C4-2B (cell line): ENCODE measurements at regions not wholly inside any gene's neighbourhood (a gene's known extent, or its start where the extent isn't known, plus 50 kb on each side); places are given as distances from the start of the nearest gene placed in this dataset.

Source experiments
- H3K27ac ChIP-seq: fragments of 450-650 bp; 2 replicates; pipeline ENCODE4 v1.5.1; 2017
- ZFX ChIP-seq: fragments of 450-650 bp; IDR thresholded peaks from 2 replicates; pipeline ENCODE4 v1.6.1; 2017
- TF ChIP-seq, protein P1 (sequence below): fragments of 450-650 bp; conservative IDR thresholded peaks from 2 replicates; pipeline ENCODE4 v1.5.1; 2017; ENCODE audit warnings: mild to moderate bottlenecking

DNA sequence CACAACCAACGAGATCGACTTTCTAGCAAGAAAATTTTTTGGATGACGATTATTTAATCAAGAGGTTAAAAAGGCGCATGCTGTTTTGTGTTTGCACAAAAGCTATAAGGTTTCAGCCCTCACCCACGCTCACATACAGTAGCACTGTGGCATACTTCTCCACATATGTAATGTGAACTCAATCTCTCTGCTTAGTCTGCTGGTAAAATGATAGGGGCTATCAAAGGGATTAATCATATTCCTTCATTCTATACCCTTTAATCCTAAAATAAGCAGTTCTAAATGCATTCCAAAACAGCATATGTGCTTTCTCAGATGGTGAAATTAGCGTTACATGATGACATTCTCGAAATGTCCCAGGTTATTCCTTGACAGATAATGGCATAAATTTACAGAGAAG lies 196.9 kb upstream of the PRICKLE2 start:
- TF ChIP-seq, protein P1, sequence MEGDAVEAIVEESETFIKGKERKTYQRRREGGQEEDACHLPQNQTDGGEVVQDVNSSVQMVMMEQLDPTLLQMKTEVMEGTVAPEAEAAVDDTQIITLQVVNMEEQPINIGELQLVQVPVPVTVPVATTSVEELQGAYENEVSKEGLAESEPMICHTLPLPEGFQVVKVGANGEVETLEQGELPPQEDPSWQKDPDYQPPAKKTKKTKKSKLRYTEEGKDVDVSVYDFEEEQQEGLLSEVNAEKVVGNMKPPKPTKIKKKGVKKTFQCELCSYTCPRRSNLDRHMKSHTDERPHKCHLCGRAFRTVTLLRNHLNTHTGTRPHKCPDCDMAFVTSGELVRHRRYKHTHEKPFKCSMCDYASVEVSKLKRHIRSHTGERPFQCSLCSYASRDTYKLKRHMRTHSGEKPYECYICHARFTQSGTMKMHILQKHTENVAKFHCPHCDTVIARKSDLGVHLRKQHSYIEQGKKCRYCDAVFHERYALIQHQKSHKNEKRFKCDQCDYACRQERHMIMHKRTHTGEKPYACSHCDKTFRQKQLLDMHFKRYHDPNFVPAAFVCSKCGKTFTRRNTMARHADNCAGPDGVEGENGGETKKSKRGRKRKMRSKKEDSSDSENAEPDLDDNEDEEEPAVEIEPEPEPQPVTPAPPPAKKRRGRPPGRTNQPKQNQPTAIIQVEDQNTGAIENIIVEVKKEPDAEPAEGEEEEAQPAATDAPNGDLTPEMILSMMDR = no peak
- no peak for TF ChIP-seq ZFX
- H3K27ac ChIP-seq = no peak overlapping the region

DNA sequence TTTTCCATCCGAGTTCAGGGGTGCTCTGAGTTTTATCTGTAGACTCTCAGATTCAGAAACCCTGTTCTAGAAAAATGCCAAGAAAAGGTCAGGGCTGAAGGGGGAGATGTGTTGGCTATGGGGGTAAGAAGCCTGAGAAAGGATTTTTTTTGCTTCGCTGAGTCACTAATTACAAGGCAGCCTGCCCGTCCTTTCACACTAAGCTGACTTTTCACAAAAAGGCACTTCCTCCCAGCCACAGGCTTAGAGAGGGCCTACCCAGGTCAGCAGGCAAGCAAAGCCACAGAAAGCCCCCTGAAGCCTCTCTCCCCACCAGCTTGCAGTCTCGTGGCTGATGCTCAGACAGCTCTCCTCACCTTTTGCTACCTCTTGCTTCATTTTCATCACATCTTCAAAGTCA lies 192.6 kb upstream of the PRICKLE2 start:
- no peak overlapping the region for H3K27ac ChIP-seq
- TF ChIP-seq, protein P1 = no peak
- no peak for TF ChIP-seq ZFX

DNA sequence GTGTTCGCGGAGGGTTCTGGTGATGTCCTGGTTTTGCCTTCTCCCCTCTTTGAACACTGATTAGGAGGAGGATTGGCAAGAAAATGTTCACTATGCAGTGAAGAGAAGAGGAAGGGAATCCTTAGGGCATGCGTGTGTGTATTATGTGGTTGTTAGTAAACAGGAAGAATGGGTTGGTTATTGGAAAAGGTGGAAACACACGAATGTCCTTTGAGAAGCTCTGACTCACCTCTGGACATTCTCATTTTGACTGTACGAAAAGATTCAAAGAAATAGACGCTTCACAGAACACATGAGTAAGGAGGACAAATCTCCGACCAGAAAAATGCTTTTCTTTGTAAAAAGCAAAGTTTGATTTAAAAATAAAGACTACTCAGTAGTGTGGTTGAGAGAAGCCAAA lies 188.8 kb upstream of the PRICKLE2 start:
- no peak overlapping the region for H3K27ac ChIP-seq
- no peak for TF ChIP-seq ZFX
- TF ChIP-seq, protein P1 = no peak

DNA sequence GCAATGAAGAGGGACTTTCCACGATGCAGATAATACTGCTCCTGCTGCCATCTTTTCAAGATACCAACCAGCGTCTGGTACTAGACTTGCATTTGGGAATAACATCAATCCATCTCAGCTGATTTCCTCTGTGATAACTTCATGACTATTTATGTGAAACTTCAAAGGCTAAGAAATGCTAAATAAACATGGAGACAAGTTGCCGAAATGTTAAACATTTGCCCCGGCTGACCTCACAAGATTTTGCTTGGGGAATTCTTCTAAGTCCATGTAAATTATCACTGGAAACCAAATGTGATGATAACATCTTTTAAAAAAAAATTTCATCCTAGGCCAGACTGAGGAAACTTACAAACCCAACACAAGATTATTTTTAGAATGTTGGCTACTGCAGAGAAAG lies 185.8 kb upstream of the PRICKLE2 start:
- H3K27ac ChIP-seq = no peak overlapping the region
- TF ChIP-seq, protein P1 = no peak
- TF ChIP-seq ZFX = no peak

DNA sequence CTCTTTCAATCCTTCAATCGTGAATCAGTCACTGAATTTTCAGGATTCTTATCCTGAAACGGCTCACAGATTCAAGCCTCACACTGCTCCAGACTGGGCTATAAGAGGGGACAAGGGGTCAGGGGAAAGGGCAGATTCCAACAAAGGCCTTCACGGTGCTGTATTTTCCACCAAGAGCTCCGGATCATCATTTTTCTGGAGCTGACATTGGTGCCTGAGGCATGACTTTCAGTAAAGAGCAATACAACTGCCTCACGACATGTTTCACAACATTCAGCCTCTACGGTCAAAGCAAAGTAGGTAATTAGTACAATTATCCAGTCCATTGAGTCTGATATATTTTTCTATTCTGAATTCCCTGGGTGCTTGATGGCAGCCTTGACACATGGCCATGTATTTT lies 185.0 kb upstream of the PRICKLE2 start:
- TF ChIP-seq, protein P1 = no peak
- TF ChIP-seq ZFX = no peak
- no peak overlapping the region for H3K27ac ChIP-seq

DNA sequence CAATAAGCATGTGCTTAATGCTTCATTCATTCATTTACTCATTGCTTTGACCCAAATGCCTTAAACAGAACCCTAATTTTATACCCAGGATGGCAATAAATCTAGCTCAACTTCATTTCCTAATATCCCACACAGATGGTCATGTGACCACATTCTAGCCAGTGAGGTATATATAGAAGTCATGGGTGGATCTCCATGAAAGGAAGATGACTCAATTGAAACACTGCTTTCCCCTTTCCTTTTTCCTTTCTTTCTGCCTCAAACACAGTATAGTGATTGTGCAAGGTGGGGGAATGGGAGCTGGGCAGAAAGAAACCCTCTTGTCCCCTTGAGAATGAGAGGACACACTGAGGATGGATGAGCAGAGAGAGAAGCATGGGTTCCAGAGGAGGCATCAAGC lies 183.5 kb upstream of the PRICKLE2 start:
- H3K27ac ChIP-seq = no peak overlapping the region
- no peak for TF ChIP-seq ZFX
- TF ChIP-seq, protein P1 = no peak

DNA sequence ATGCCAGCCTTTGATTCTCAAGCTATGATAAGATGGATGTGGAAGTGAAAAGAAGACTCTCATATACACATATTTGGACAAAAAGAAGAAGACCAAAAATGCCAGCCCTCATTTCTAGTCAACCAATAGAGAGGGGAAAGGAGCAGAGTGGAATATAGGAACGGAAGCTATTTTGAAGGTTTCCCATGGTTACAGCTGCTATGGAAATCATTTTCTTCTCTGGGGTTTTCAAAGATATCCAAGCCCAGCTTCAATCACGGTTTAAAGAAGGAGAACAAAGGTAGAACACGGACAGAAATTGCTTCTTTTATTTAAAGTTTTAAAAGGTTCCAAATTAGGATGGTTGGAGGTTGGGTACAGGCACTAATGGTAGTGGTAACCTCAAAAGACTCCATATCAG lies 181.0 kb upstream of the PRICKLE2 start:
- no peak overlapping the region for H3K27ac ChIP-seq
- TF ChIP-seq ZFX = no peak
- TF ChIP-seq, protein P1 = no peak
